IPS DF 4.7 (cell line): ENCODE measurements at regions not wholly inside any gene's neighbourhood (a gene's known extent, or its start where the extent isn't known, plus 50 kb on each side); places are given as distances from the start of the nearest gene placed in this dataset.
"Not testable (repeated sequence)": the region's sequence is repeated elsewhere in the genome, so short reads cannot be mapped to it uniquely, and the experiment has no call there.

Experiments used
- DNase-seq: peaks from one replicate; pipeline ENCODE4 v3.0.0-alpha.2; 2013; ENCODE audit warnings: low spot score; ENCODE audit errors: extremely low read depth

- DNase-seq, result no peak
These were observed 51.1 kb upstream of the CRY1 start for GRCh38 chr12:107144441-107144840.

- DNase-seq, result no peak
These were observed 51.6 kb upstream of the CRY1 start for GRCh38 chr12:107144990-107145389.

- no peak for DNase-seq
These were observed 52.0 kb upstream of the CRY1 start for GRCh38 chr12:107145397-107145796.

- no peak for DNase-seq
These were observed 54.8 kb upstream of the CRY1 start for GRCh38 chr12:107148107-107148506.

- no peak for DNase-seq
These were observed 59.0 kb upstream of the CRY1 start for GRCh38 chr12:107152315-107152714.

DNA sequence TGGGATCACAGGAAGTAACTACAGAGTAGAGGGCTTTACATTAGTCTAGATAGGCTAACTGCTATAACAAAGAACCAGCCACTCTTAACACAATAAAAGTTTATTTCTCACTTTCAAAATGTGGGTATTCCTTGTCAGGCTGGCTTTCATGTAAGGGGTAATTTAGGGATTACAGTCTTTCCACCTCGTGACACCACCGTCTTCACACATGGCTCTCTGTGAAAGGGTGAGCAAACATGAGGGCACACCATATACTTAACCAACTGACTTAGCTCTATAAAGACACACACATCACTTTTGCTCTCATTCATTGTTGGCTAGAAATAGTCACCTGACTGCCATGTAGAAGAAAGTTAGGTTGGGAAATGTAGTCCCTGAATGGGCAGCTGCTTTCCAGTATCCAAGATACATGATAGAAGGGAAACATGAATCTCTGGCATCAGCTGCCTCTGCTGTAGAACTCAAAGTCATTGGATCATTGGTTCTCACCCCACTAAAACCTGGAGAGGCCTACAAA is 66.1 kb upstream of the CRY1 start:
- no peak for DNase-seq

DNA sequence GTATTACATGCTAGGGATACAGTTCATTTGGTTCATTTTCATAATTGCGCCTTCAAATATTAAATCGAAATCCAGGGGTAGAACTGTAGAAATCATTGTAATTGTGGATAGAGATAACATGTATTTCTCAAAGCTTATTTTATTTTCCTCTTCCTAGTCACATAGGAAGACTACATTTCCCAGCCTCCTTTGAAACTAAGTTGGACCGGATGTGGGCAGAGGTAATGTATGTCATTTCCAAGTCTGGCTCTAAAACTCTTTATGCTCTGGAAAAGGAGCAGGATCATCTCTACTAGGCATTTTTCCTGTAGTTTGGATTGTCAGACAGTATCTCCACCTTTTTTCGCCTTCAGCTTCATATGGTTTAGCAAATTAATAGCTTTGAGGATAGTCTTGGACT is 70.1 kb upstream of the CRY1 start:
- DNase-seq, result no peak

DNA sequence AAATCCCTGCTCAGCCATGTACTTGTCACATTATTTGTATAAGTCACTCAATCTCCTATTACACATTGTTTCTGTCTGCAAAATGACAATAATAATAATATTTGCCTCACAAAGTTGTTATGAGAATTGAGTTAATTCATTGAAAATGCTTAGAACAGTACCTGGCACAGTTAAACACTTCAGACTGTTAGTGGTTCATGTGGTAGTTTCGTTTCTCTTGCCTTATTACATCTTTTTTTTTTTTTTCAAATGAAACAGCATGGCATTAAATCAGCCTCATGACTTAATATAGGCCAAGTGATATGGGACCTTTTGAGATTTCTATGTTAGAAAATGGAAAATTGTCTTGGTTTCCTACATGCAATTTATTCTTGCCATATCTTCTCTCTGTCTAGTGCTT is 71.0 kb upstream of the CRY1 start:
- DNase-seq, result no peak

- DNase-seq, result no peak
These were observed 72.2 kb upstream of the CRY1 start for GRCh38 chr12:107165581-107165980.

- no peak for DNase-seq
These were observed 74.4 kb upstream of the CRY1 start for GRCh38 chr12:107167756-107168155.

- DNase-seq, result no peak
These were observed 75.9 kb upstream of the CRY1 start for GRCh38 chr12:107169200-107169599.

- no peak for DNase-seq
These were observed 85.4 kb upstream of the CRY1 start for GRCh38 chr12:107178776-107179175.

DNA sequence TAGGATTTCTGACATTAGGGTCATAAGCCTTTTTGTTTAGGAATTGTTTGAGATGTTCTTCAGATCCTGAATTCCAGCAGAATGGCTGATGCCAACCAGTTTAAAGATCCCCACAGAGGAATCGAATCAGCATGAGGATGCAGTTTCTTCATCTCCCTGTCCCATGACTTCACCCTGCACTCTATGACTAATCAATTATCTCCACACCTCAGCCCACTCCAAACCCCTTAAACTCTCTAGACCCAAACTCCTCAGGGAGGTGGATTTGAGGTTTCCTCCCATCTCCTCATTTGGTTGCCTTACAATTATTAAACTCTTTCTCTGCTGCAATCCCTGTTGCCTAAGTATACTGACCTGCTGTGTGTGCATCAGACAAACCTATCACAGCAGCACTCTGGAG is 86.5 kb upstream of the CRY1 start:
- no peak for DNase-seq

DNA sequence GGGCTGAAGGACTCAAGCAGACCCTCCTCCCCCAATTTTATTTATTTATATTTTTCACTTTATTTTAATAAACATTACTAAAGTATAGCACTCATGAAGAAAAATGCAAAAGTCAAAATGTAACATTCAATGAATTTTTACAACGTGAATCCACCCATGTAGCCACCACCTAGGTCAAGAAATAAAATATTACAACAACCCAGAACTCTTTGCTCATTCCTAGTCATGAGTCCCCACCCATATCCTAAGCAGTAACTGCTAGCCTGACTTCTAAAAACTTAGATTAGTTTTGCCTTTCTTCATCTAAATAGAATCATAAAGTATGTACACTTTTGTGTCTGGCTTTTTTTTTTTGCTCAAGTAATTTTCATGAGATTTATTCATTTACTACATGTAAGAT is 86.9 kb upstream of the CRY1 start:
- no peak for DNase-seq

DNA sequence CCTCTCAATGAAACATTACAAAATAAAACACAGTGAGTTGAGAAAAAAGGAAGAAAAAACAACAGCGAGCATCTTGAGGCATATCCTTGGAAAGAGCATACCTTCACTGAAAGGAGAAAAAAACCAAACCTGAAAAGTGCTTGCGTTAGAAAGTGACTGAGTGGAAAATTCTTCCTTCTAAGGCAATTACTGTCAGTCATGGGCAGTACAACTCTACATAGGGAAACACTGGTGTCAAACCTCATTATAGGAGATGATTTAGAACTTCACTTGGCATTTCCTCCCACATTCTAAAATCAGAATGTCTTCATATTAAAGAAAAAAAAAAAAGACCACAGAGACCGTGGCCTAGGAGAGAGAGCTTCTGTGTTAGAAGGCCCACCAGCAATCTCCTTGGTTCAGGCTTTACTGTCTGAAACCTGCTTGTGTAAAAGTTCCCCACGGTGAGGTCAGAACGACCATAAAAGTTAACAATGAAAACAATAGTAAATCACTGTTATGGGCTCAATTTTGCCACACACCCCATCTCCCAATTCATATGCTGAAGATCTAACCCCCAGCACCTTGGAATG is 91.1 kb upstream of the CRY1 start:
- no peak for DNase-seq

GRCh38 chr12:107196681-107197080 is 103.3 kb upstream of the CRY1 start:
- DNase-seq, result no peak

DNA sequence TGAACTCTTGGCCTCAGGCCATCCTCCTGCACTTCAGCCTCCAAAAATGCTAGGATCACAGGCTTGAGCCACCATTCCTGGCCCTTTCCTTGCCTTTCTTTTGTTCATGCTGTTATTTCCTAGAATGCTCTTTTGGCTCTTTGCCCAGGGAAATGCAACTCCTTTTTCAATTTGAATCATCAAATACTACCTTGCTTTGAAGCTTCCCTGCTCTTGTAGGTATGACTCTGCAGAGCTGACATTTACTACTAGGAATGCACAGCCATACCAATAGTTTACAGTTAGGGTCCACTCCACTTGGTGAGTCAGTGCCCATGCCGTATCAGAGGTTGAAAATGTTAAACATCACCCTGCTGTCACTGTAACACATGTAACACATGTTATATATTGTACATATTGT is 107.0 kb upstream of the CRY1 start:
- DNase-seq, result no peak

GRCh38 chr12:107207931-107208525 is 114.7 kb upstream of the CRY1 start:
- no peak for DNase-seq

GRCh38 chr12:107209700-107210099 is 116.4 kb upstream of the CRY1 start:
- not testable (repeated sequence) for DNase-seq

DNA sequence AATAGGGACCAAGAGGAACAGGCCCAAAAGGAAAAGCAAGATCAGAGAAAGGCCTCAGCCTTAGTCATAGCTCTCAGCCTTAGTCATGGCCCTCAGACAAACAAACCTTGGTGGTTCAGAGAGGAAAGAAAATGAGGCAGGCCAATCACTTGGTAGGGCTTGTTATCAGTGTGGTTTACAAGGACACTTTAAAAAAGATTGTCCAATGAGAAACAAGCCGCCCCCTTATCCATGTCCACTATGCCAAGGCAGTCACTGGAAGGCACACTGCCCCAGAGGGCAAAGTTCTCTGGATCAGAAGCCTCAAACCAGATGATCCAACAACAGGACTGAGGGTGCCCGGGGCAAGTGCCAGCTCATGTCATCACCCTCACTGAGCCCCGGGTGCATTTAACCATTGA is 121.0 kb upstream of the CRY1 start:
- DNase-seq, result not testable (repeated sequence)

- DNase-seq, result not testable (repeated sequence)
These were observed 123.1 kb upstream of the CRY1 start for GRCh38 chr12:107216411-107216810.

DNA sequence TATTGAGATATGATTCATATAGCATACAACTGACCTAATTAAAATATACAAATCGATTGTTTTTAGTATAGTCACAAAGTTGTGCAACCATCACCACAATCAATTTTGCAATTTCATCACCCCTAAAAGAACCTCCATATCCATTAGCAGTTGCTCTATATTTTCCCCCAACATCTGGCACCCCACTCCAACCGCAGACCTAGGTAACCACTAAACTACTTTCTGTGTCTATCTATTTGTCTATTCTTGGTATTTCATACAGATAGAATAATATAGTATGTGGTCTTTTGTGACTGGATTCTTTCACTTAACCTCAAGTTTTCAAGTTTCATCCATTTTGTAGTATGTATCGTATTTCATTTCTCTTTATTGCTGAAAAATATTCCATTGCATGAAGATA is 126.0 kb upstream of the CRY1 start:
- no peak for DNase-seq

DNA sequence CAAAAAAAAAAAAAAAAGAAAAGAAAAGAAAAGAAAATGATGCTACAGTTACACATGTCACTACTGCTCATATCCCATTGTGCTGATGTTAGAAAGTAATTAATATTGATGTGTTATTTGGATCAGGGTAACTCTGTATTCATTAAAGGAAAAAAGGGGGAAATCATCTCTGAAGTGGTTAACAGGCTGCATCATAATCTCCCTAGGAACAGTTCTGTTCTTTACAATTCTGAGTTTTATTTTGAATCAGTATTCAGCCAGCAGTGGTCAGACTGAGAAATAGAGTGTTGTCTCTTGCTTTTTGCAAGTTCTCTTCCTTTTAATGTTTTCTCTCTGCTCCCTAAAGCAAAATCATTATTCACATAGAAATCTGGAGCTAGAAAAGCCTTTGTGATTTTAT is 128.6 kb upstream of the CRY1 start:
- no peak for DNase-seq
